Lower lobe of right lung (tissue), 2 donors: ENCODE measurements at regions not wholly inside any gene's neighbourhood (a gene's known extent, or its start where the extent isn't known, plus 50 kb on each side); places are given as distances from the start of the nearest gene placed in this dataset.

Source experiments
- ATAC-seq, 2 donors: fragments of 200-7000 bp; cut with Tn5 transposase; one replicate each; pipeline ENCODE4 v1.9.1; 2020 to 2022; ENCODE audit warnings: mild to moderate bottlenecking in 2 of 2, moderate library complexity in 2 of 2
- DNase-seq: peaks from one replicate; pipeline ENCODE4 v3.0.0-alpha.2; 2020
- H3K27ac ChIP-seq: fragments of 200-600 bp; one replicate; pipeline ENCODE4 v1.8.0; 2022
- H3K27me3 ChIP-seq: fragments of 200-600 bp; one replicate; pipeline ENCODE4 v1.8.0; 2022; ENCODE audit warnings: low read depth
- H3K36me3 ChIP-seq: fragments of 200-600 bp; one replicate; pipeline ENCODE4 v1.8.0; 2022; ENCODE audit warnings: mild to moderate bottlenecking
- H3K4me1 ChIP-seq: fragments of 200-600 bp; one replicate; pipeline ENCODE4 v1.8.0; 2022
- H3K4me3 ChIP-seq: fragments of 200-600 bp; one replicate; pipeline ENCODE4 v1.8.0; 2022; ENCODE audit warnings: mild to moderate bottlenecking
- H3K9me3 ChIP-seq: fragments of 200-600 bp; one replicate; pipeline ENCODE4 v1.8.0; 2022
- CTCF ChIP-seq: fragments of 200-600 bp; IDR thresholded peaks from one replicate; pipeline ENCODE4 v1.8.0; 2022; ENCODE audit warnings: antibody characterized with exemption, mild to moderate bottlenecking
- intact Hi-C: fragments of 100-400 bp; cut with DNase I; formaldehyde crosslinking; loops from one replicate; pipeline ENCODE4 v1.11.0; 2022
- donor health status: DM: no; HTN: yes; CAD: no; lungs with severe emphysema.

- Histone ChIP-seq H3K27me3 (no peaks in the 10 kb centered on the region), H3K9me3 (no peaks in the 10 kb centered on the region), H3K36me3 (no peaks in the 10 kb centered on the region), H3K4me3 (no peak overlapping the region), H3K27ac (no peak overlapping the region), H3K4me1 (no peaks in the 10 kb centered on the region)
- DNase-seq (no peak), ATAC-seq (no peak)
- no peak for TF ChIP-seq CTCF
- intact Hi-C loops, result no loop called here
Observed at GRCh38 chr12:127311720-127312364, 955.1 kb upstream of the TMEM132C start.

GRCh38 chr12:127324681-127325080 is 942.3 kb upstream of the TMEM132C start:
- H3K9me3 ChIP-seq, result no peaks in the 10 kb centered on the region
- no peak for DNase-seq
- intact Hi-C loops, result no loop called here
- TF ChIP-seq CTCF, result no peak
- ATAC-seq, result no peak
- H3K27ac ChIP-seq, result no peak overlapping the region
- H3K27me3 ChIP-seq, result no peaks in the 10 kb centered on the region
- no peaks in the 10 kb centered on the region for H3K4me1 ChIP-seq
- H3K36me3 ChIP-seq, result no peaks in the 10 kb centered on the region
- H3K4me3 ChIP-seq, result no peak overlapping the region

DNA sequence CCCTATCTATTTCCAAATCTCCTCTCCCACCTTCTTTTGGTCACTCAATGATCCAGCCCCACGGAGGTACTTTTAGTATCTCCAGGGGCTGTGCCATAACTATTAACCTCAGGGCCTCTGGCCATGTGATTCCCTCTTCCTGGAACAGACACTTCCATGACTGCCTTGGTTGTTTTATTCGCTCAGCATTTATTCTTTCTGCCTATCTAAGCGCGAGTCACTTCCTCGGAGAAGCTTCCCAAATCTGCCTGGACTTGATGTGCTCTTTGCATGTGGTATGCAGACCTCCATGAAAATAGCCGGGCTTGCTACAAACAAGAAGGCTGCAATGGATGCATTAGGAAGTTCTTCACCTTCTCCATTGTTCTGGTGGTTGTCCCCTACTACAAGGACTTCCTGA is 939.0 kb upstream of the TMEM132C start:
- ATAC-seq (no peak), DNase-seq (no peak)
- intact Hi-C loops, result no loop called here
- H3K4me1 ChIP-seq, result no peaks in the 10 kb centered on the region
- H3K27ac ChIP-seq, result no peak overlapping the region
- no peak for TF ChIP-seq CTCF
- no peaks in the 10 kb centered on the region for H3K27me3 ChIP-seq
- H3K9me3 ChIP-seq, result no peaks in the 10 kb centered on the region
- H3K36me3 ChIP-seq, result no peaks in the 10 kb centered on the region
- H3K4me3 ChIP-seq, result no peak overlapping the region

DNA sequence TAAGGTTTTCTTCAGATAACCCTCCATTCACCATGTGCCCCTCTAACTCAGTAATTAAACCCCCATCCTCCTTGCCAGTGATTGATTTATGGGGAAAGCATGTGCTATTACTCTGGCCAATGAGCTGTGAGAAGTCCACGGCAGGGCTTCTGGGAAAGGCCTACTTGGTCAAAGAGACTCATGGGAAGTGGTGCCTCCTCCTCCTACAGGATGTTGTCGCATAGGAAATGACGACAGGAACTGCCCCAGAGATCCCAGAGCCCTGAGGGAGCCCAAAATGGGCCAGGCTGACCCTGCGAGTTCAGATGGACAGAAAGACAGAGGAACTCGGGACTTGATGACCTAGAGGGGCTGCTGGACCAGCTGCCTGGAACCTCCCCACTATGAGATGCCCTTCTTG is 938.1 kb upstream of the TMEM132C start:
- Histone ChIP-seq H3K27ac (no peak overlapping the region), H3K4me3 (no peak overlapping the region), H3K36me3 (no peaks in the 10 kb centered on the region), H3K9me3 (no peaks in the 10 kb centered on the region), H3K27me3 (no peaks in the 10 kb centered on the region), H3K4me1 (no peaks in the 10 kb centered on the region)
- ATAC-seq (no peak), DNase-seq (no peak)
- TF ChIP-seq CTCF, result no peak
- intact Hi-C loops, result no loop called here

DNA sequence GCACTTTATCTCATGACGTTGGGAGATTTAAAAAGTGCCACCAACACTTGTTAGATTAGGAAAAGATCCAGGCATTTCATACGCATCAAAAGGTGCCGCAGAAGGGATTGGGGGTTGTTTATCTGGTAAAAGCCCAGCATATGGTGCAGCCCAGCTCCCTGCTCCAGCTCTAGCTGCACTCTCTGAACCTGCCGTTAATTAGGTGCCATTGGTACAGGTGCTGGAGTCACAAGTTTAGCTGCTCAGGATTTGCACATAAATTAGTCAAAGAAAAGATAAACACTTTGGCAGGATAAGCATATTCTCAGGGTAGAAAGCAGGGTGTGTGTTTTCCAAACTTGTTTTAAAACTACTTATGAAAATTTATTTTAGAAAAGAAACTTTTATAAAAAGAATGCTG is 932.6 kb upstream of the TMEM132C start:
- no peaks in the 10 kb centered on the region for H3K36me3 ChIP-seq
- H3K4me3 ChIP-seq, result no peak overlapping the region
- TF ChIP-seq CTCF, result no peak
- no peaks in the 10 kb centered on the region for H3K27me3 ChIP-seq
- no peak for DNase-seq
- no peak for ATAC-seq
- no peaks in the 10 kb centered on the region for H3K9me3 ChIP-seq
- H3K4me1 ChIP-seq, result no peaks in the 10 kb centered on the region
- H3K27ac ChIP-seq, result no peak overlapping the region
- intact Hi-C loops, result no loop called here
